ENCODE measurements at regions not wholly inside any gene's neighbourhood (a gene's known extent, or its start where the extent isn't known, plus 50 kb on each side); places are given as distances from the start of the nearest gene placed in this dataset.

GRCh38 chr13:36753176-36753575 is 65.8 kb upstream of the RFXAP start:
- TF ChIP-seq CTCF (conservative IDR thresholded peaks at IDR 0.05; ENCODE audit: low read depth, low read length) (no peak), EZH2 (IDR thresholded peaks at IDR 0.05; ENCODE audit: borderline replicate concordance, low read depth, low read length, poor library complexity, severe bottlenecking) (no peak)
